RWPE1 (cell line): ENCODE measurements at regions not wholly inside any gene's neighbourhood (a gene's known extent, or its start where the extent isn't known, plus 50 kb on each side); places are given as distances from the start of the nearest gene placed in this dataset.

Source experiments
- CTCF ChIA-PET: fragments of 350-600 bp; sonication (Branson Sonifier 250); formaldehyde crosslinking; extraction: SDS; loops from one replicate; lab custom pipeline; 2021; lab: Yijun Ruan, JAX
- POLR2A ChIA-PET: fragments of 400-600 bp; formaldehyde crosslinking; extraction: SDS; loops from one replicate; lab custom pipeline; 2020; ENCODE audit warnings: antibody characterized with exemption; ENCODE audit not compliant: low non-redundant PET; lab: Yijun Ruan, JAX
- DNase-seq: peaks from one replicate; pipeline ENCODE4 v3.0.0; 2012; ENCODE audit warnings: low spot score
- H3K27ac ChIP-seq: fragments of 450-650 bp; 2 replicates; pipeline ENCODE4 v1.5.1; 2017
- TF ChIP-seq, protein P1 (sequence below): fragments of 450-650 bp; conservative IDR thresholded peaks from 2 replicates; pipeline ENCODE4 v1.5.1; 2017; ENCODE audit warnings: low read depth, mild to moderate bottlenecking

DNA sequence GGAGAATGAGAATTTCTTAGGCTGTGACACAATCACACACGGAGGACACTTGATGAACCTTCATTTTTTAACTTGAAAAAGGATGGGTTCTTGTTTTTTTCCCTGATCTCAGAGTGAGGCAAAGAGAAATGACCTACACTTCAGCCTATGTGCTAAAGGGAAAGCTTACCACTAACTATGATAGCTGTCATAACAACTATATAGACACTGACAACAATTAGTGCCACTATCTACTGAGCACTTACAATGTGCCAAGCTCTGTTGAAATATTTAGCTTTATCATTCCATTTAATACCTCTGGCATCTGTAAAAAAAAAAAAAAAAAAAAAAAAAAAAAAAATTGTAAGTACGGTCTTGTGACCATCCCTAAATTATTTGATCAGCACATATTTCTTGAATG is 135.9 kb upstream of the WWC1 start:
- H3K27ac ChIP-seq: no peak overlapping the region
- TF ChIP-seq, protein P1, sequence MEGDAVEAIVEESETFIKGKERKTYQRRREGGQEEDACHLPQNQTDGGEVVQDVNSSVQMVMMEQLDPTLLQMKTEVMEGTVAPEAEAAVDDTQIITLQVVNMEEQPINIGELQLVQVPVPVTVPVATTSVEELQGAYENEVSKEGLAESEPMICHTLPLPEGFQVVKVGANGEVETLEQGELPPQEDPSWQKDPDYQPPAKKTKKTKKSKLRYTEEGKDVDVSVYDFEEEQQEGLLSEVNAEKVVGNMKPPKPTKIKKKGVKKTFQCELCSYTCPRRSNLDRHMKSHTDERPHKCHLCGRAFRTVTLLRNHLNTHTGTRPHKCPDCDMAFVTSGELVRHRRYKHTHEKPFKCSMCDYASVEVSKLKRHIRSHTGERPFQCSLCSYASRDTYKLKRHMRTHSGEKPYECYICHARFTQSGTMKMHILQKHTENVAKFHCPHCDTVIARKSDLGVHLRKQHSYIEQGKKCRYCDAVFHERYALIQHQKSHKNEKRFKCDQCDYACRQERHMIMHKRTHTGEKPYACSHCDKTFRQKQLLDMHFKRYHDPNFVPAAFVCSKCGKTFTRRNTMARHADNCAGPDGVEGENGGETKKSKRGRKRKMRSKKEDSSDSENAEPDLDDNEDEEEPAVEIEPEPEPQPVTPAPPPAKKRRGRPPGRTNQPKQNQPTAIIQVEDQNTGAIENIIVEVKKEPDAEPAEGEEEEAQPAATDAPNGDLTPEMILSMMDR: no peak
- CTCF ChIA-PET: interaction anchor here (0.6 to 0.7 kb wide), 3 partner anchors 13 to 656 kb away, joined by 3 to 4 read pairs (median 3); no protein-coding TSS in a partner anchor
- POLR2A ChIA-PET: interaction anchor here (0.6 kb wide), 1 partner anchor 330 kb away, joined by 3 read pairs; no protein-coding TSS in a partner anchor
- no peak for DNase-seq

- CTCF ChIA-PET: interaction anchor here (0.6 kb wide), 1 partner anchor 657 kb away, joined by 4 read pairs; no protein-coding TSS in a partner anchor
- DNase-seq: no peak
- TF ChIP-seq, protein P1: no peak
- POLR2A ChIA-PET: no interaction called here
- H3K27ac ChIP-seq: no peak overlapping the region
Observed at GRCh38 chr5:168156170-168156569, 135.3 kb upstream of the WWC1 start.

GRCh38 chr5:168157141-168157540 is 134.3 kb upstream of the WWC1 start:
- TF ChIP-seq, protein P1: no peak
- ChIA-PET POLR2A (no interaction called here), CTCF (no interaction called here)
- no peak overlapping the region for H3K27ac ChIP-seq
- no peak for DNase-seq

GRCh38 chr5:168159425-168159824 is 132.0 kb upstream of the WWC1 start:
- ChIA-PET CTCF (interaction anchor here (0.8 kb wide), 1 partner anchor 60 kb away, joined by 3 read pairs; no protein-coding TSS in a partner anchor), POLR2A (no interaction called here)
- DNase-seq: no peak
- H3K27ac ChIP-seq: no peak overlapping the region
- TF ChIP-seq, protein P1: no peak

GRCh38 chr5:168162464-168162863 is 129.0 kb upstream of the WWC1 start:
- H3K27ac ChIP-seq: no peak overlapping the region
- ChIA-PET CTCF (no interaction called here), POLR2A (no interaction called here)
- TF ChIP-seq, protein P1: no peak
- DNase-seq: no peak

GRCh38 chr5:168163966-168164365 is 127.5 kb upstream of the WWC1 start:
- no peak overlapping the region for H3K27ac ChIP-seq
- TF ChIP-seq, protein P1: no peak
- DNase-seq: no peak
- CTCF ChIA-PET: no interaction called here
- POLR2A ChIA-PET: no interaction called here
